ENCODE measurements at regions not wholly inside any gene's neighbourhood (a gene's known extent, or its start where the extent isn't known, plus 50 kb on each side); places are given as distances from the start of the nearest gene placed in this dataset.

- Histone ChIP-seq H3K27ac (no peak overlapping the region), H3K9ac (no peak overlapping the region), H3K36me3 (ENCODE audit: low read depth) (no peaks in the 10 kb centered on the region), H2AFZ (no peak overlapping the region), H3K79me2 (ENCODE audit: insufficient read depth) (no peaks in the 10 kb centered on the region), H3F3A (ENCODE audit: insufficient read depth) (no peaks in the 10 kb centered on the region), H3K9me3 (ENCODE audit: low read depth) (no peaks in the 10 kb centered on the region), H4K20me1 (ENCODE audit: insufficient read depth) (no peaks in the 10 kb centered on the region), H3K4me3 (no peak overlapping the region), H3K4me2 (ENCODE audit: unreplicated experiment) (no peak overlapping the region), H3K4me1 (ENCODE audit: insufficient read depth) (no peaks in the 10 kb centered on the region), H3K9me2 (ENCODE audit: insufficient read depth) (no peaks in the 10 kb centered on the region), H3K27me3 (replicated peaks; ENCODE audit: insufficient read depth) (no peaks in the 10 kb centered on the region)
- WGBS, 2 experiments (ENCODE audit: low coverage in 1 of 2, low lambda C conversion rate in 2 of 2, missing lambda C conversion rate in 2 of 2): 0% methylated on average over 1 of the region's 1 CpG
- in situ Hi-C loops (cut with MboI): no loop called here
- no peak for DNase-seq
- no peak for TF ChIP-seq EZH2phosphoT487 (IDR thresholded peaks at IDR 0.05; ENCODE audit: insufficient read depth, low read depth)
- TF ChIP-seq EZH2 (IDR thresholded peaks at IDR 0.05; ENCODE audit: insufficient read depth, poor library complexity, severe bottlenecking): no peak
Measured at GRCh38 chr3:41088882-41089281, 110.4 kb upstream of the CTNNB1 start.

GRCh38 chr3:41089566-41089965, 109.7 kb upstream of the CTNNB1 start:
- Histone ChIP-seq H3K9me2 (ENCODE audit: insufficient read depth) (no peaks in the 10 kb centered on the region), H3F3A (ENCODE audit: insufficient read depth) (no peaks in the 10 kb centered on the region), H3K4me2 (ENCODE audit: unreplicated experiment) (no peak overlapping the region), H3K27ac (no peak overlapping the region), H3K79me2 (ENCODE audit: insufficient read depth) (no peaks in the 10 kb centered on the region), H3K27me3 (replicated peaks; ENCODE audit: insufficient read depth) (no peaks in the 10 kb centered on the region), H3K9me3 (ENCODE audit: low read depth) (no peaks in the 10 kb centered on the region), H4K20me1 (ENCODE audit: insufficient read depth) (no peaks in the 10 kb centered on the region), H3K4me1 (ENCODE audit: insufficient read depth) (no peaks in the 10 kb centered on the region), H3K4me3 (no peak overlapping the region), H2AFZ (no peak overlapping the region), H3K36me3 (ENCODE audit: low read depth) (no peaks in the 10 kb centered on the region), H3K9ac (no peak overlapping the region)
- no peak for DNase-seq
- TF ChIP-seq EZH2phosphoT487 (IDR thresholded peaks at IDR 0.05; ENCODE audit: insufficient read depth, low read depth) (no peak), EZH2 (IDR thresholded peaks at IDR 0.05; ENCODE audit: insufficient read depth, poor library complexity, severe bottlenecking) (no peak)
- WGBS, 2 experiments (ENCODE audit: low coverage in 1 of 2, low lambda C conversion rate in 2 of 2, missing lambda C conversion rate in 2 of 2): 0 to 8% methylated on average over 1 of the region's 1 CpG
- in situ Hi-C loops (cut with MboI): no loop called here

- no peak for DNase-seq
- H3K27me3 ChIP-seq (replicated peaks; ENCODE audit: insufficient read depth): no peaks in the 10 kb centered on the region
- no peak overlapping the region for H3K4me3 ChIP-seq
- no peak overlapping the region for H2AFZ ChIP-seq
- H3K79me2 ChIP-seq (ENCODE audit: insufficient read depth): no peaks in the 10 kb centered on the region
- H3F3A ChIP-seq (ENCODE audit: insufficient read depth): no peaks in the 10 kb centered on the region
- no peaks in the 10 kb centered on the region for H4K20me1 ChIP-seq (ENCODE audit: insufficient read depth)
- H3K27ac ChIP-seq: no peak overlapping the region
- H3K9me2 ChIP-seq (ENCODE audit: insufficient read depth): no peaks in the 10 kb centered on the region
- 17 to 25% methylated on average over 4 of the region's 4 CpGs for WGBS, 2 experiments (ENCODE audit: low coverage in 1 of 2, low lambda C conversion rate in 2 of 2, missing lambda C conversion rate in 2 of 2)
- no peak for TF ChIP-seq EZH2 (IDR thresholded peaks at IDR 0.05; ENCODE audit: insufficient read depth, poor library complexity, severe bottlenecking)
- H3K36me3 ChIP-seq (ENCODE audit: low read depth): no peaks in the 10 kb centered on the region
- H3K4me2 ChIP-seq (ENCODE audit: unreplicated experiment): no peak overlapping the region
- H3K4me1 ChIP-seq (ENCODE audit: insufficient read depth): no peaks in the 10 kb centered on the region
- in situ Hi-C loops (cut with MboI): no loop called here
- H3K9ac ChIP-seq: no peak overlapping the region
- H3K9me3 ChIP-seq (ENCODE audit: low read depth): no peaks in the 10 kb centered on the region
Measured at GRCh38 chr3:41092844-41093243, 106.5 kb upstream of the CTNNB1 start.

GRCh38 chr3:41093476-41093875, 105.8 kb upstream of the CTNNB1 start:
- Histone ChIP-seq H2AFZ (no peak overlapping the region), H4K20me1 (ENCODE audit: insufficient read depth) (no peaks in the 10 kb centered on the region), H3K4me3 (no peak overlapping the region), H3K27me3 (replicated peaks; ENCODE audit: insufficient read depth) (no peaks in the 10 kb centered on the region), H3K4me2 (ENCODE audit: unreplicated experiment) (no peak overlapping the region), H3K9me2 (ENCODE audit: insufficient read depth) (no peaks in the 10 kb centered on the region), H3F3A (ENCODE audit: insufficient read depth) (no peaks in the 10 kb centered on the region), H3K9ac (no peak overlapping the region), H3K4me1 (ENCODE audit: insufficient read depth) (no peaks in the 10 kb centered on the region), H3K36me3 (ENCODE audit: low read depth) (no peaks in the 10 kb centered on the region), H3K27ac (no peak overlapping the region), H3K9me3 (ENCODE audit: low read depth) (no peaks in the 10 kb centered on the region), H3K79me2 (ENCODE audit: insufficient read depth) (no peaks in the 10 kb centered on the region)
- no peak for DNase-seq
- WGBS, 2 experiments (ENCODE audit: low coverage in 1 of 2, low lambda C conversion rate in 2 of 2, missing lambda C conversion rate in 2 of 2): 66 to 68% methylated on average over 3 of the region's 3 CpGs
- TF ChIP-seq EZH2 (IDR thresholded peaks at IDR 0.05; ENCODE audit: insufficient read depth, poor library complexity, severe bottlenecking) (no peak), EZH2phosphoT487 (IDR thresholded peaks at IDR 0.05; ENCODE audit: insufficient read depth, low read depth) (no peak)
- in situ Hi-C loops (cut with MboI): no loop called here

GRCh38 chr3:41094351-41094750, 105.0 kb upstream of the CTNNB1 start:
- Histone ChIP-seq H3K27me3 (replicated peaks; ENCODE audit: insufficient read depth) (no peaks in the 10 kb centered on the region), H3K9me2 (ENCODE audit: insufficient read depth) (no peaks in the 10 kb centered on the region), H3K79me2 (ENCODE audit: insufficient read depth) (no peaks in the 10 kb centered on the region), H3F3A (ENCODE audit: insufficient read depth) (no peaks in the 10 kb centered on the region), H2AFZ (no peak overlapping the region), H3K4me3 (no peak overlapping the region), H4K20me1 (ENCODE audit: insufficient read depth) (no peaks in the 10 kb centered on the region), H3K9ac (no peak overlapping the region), H3K36me3 (ENCODE audit: low read depth) (no peaks in the 10 kb centered on the region), H3K9me3 (ENCODE audit: low read depth) (no peaks in the 10 kb centered on the region), H3K4me1 (ENCODE audit: insufficient read depth) (no peaks in the 10 kb centered on the region), H3K4me2 (ENCODE audit: unreplicated experiment) (no peak overlapping the region), H3K27ac (no peak overlapping the region)
- 35 to 39% methylated on average over 4 of the region's 4 CpGs for WGBS, 2 experiments (ENCODE audit: low coverage in 1 of 2, low lambda C conversion rate in 2 of 2, missing lambda C conversion rate in 2 of 2)
- in situ Hi-C loops (cut with MboI): no loop called here
- TF ChIP-seq EZH2phosphoT487 (IDR thresholded peaks at IDR 0.05; ENCODE audit: insufficient read depth, low read depth) (no peak), EZH2 (IDR thresholded peaks at IDR 0.05; ENCODE audit: insufficient read depth, poor library complexity, severe bottlenecking) (no peak)
- DNase-seq: no peak
